GM21528 (cell line): ENCODE measurements at regions not wholly inside any gene's neighbourhood (a gene's known extent, or its start where the extent isn't known, plus 50 kb on each side); places are given as distances from the start of the nearest gene placed in this dataset.

Experiments used
- ATAC-seq: cut with Tn5 transposase; IDR thresholded peaks from one replicate; pipeline ENCODE4 v1.9.1; 2021; ENCODE audit warnings: mild to moderate bottlenecking, moderate library complexity; ENCODE audit not compliant: unreplicated experiment, low FRiP score

DNA sequence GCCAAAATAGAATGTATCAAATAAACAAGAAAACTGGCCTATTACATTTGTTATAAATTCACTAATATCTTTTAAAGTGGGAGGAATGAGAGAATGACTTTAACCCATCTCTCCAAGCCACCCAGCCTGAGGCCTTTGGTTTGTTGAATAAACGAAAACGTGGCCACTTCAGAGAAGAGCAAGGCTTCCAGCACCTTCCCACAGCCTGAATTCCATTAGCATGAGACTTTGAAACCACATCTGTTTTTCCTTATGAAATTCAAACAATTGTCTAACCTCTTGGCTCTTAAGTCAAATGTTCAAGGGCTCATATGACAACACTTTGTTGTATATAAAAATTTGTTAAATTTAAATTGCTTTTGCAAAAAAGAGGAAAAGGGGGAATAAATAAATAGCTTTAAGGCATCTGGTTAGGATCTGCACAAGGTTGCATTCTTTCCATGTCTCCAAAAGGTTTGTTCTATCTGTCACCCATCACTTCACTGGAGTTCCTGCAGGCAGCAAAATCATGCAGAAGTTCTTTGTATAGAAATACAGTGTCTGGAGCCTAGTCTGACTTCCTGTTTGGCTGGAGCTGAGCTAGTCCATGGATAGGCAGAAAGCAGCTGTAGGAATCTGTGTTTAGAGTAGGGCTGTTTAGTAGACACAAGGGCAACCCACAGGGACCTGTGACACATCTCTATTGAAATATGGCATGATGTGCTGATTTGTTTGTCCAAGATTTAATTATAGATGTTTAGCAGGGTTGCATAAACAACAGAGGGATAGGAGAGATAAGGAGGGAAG lies 502.3 kb downstream of the KCTD12 start:
- ATAC-seq: no peak

DNA sequence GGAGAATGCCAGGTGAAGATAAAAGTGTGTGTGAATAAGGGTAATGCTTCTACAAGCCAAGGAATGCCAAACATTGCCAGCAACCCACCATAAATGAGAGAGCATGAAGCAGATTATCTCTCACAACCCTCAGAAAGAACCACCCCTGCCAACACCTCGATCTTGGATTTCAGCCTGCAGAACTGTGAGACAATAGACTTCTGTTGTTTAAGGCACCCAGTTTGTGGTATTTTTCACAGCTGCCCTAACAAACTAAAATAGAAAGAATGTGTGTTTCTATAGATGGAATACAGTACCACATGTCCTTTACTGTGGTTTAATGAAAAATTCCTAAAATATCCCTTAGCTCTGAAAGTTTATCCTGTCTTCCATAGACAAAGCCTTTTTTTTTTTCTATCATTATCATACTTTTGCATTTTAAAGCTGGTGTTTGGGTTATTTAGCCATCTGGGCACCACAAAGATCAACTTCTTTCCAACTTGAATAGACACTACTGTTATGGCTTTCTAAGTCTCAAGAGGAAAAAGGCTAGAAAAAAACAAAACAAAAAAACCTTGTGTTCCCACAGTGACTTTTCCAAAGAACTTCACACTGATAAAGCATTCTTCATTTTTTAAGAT lies 505.6 kb downstream of the KCTD12 start:
- no peak for ATAC-seq

DNA sequence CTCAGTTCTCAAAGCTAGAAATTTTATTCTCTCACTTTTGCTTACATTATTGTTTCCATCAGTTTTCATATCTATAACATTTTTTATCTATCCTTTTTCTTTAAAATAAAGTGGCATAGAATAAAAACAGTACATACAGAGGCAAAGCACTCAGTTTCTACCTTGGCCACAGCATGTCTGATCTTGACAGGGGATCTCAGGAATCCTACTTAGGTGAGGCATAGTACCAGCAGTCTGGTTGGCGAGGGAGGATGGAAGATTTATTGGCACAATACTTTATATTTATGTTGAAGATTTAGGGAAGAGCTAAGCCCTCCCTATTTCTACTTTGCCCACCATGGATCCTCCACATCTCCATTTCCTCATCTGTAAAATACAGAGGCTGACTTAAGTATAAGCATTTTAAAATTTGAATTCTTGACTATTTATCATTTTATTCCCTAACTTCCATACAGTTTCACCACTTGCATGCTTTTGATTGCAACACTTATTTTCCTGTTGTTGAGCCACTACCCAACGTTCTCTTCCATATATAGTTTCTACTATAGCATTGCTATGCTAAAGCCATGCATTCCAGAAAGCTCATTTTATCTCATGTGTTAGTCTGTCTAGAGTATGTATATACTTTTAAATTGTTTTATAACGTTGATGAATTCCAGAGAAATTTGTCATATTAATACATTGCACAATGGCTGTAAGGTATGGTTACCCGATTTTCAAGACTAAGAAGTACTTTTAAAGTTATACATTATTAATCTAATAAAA lies 506.7 kb downstream of the KCTD12 start:
- no peak for ATAC-seq

DNA sequence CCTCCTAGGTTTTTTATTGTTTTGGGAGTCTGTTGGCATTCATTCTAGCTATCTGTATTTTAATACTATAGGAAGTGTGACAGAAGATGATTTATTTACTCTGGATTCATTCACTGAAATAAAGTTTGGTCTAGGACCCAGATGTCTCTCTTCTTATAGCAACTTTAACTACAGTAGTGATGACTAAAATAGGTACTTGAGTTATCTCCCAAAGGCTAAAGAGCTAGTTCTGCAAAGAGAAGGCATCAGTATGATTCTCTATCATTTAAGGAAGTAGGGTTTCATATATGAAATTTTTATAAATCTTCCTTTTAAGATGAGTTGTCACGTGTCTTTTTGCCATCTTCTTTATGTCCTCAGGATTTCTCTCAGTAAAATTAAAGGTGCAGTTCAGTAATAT lies 507.4 kb downstream of the KCTD12 start:
- ATAC-seq: no peak

- ATAC-seq: no peak
Observed at GRCh38 chr13:76363682-76364289, 522.4 kb downstream of the KCTD12 start.

- ATAC-seq: no peak
Observed at GRCh38 chr13:76361868-76362267, 524.3 kb downstream of the KCTD12 start.

- ATAC-seq: no peak
Observed at GRCh38 chr13:76351541-76352229, 534.5 kb downstream of the KCTD12 start.

DNA sequence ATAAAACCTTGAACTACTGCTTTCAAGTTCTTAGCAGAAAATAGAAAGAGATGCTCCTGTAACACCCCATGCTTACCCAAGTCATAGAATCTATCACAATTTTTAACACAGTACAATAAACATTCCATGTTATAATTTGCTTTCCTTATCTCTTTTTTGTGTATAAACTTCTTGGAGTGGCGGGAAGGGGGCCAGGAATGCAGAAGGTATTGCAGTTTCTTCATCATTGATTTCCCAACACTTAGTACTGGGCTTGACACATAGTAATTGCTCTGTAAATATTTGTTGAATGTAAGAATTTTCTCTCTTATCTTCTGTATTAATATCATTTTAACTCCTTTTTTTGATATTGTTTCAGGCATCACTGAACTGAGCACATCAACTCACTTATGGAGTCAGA lies 535.8 kb downstream of the KCTD12 start:
- ATAC-seq: no peak

- ATAC-seq: no peak
Observed at GRCh38 chr13:76349700-76350099, 536.5 kb downstream of the KCTD12 start.

- ATAC-seq: no peak
Observed at GRCh38 chr13:76339649-76340048, 546.6 kb downstream of the KCTD12 start.

DNA sequence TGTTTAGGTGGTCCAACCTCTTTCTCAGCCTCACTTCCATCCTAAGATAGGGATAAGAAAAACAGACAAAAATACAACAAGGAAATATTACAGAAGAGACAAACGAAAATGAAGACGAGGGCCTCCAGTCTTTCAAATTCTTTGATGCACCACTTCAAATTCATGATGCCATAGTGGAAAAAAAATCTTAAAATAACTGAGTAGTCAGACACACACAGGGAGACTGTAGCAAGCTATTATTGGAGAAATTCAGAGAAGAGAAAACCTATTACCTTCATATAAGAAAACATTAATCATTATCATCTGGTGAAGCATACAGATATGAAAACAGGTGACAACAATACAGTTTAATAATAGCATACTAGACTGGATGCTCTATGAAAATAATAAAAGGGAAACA lies 548.2 kb downstream of the KCTD12 start:
- no peak for ATAC-seq

DNA sequence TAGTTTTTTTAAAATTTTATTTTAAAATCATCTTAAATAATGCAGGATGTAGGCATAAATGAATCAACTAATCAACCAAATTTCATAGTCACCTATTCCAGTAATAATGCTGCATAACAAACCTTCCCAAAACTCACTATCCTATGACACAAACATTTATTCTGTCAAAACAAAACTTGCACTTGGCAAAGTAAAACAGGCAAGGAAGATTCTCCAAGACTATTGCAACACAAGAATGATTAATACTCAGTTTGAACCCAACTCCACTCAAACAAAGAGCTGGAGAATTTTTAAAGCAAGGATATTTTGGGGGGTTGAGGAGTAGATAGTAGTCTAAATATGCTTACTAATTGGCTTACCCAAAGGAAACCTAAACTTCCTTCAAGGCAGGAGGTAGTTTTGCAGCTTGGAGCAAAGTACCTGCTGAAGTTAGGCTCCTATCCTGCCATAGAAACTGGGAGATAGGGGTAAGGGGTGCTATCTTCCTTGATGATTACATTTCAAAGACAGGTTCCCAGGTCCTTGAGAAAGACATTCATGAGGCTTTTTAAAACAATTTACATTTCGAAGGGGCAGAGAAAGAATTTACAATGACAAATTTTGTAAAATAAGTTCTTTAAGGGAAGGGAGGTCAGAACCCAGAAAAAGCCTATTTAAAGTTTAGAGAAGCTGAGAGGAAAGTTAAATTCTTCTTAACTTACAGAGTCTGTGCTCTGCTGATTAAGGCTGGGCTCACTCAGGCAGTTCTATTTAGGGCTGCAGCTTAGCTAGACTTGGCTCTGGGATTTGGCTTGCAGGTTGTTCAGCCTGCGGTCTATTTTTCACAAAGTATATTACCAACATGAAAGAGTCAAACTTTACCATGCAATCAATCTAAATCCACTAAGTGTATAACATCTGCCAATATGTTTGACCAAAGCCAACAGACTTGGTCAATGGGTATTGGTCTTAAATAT lies 549.0 kb downstream of the KCTD12 start:
- ATAC-seq: no peak

GRCh38 chr13:76335463-76335862 lies 550.7 kb downstream of the KCTD12 start:
- no peak for ATAC-seq

DNA sequence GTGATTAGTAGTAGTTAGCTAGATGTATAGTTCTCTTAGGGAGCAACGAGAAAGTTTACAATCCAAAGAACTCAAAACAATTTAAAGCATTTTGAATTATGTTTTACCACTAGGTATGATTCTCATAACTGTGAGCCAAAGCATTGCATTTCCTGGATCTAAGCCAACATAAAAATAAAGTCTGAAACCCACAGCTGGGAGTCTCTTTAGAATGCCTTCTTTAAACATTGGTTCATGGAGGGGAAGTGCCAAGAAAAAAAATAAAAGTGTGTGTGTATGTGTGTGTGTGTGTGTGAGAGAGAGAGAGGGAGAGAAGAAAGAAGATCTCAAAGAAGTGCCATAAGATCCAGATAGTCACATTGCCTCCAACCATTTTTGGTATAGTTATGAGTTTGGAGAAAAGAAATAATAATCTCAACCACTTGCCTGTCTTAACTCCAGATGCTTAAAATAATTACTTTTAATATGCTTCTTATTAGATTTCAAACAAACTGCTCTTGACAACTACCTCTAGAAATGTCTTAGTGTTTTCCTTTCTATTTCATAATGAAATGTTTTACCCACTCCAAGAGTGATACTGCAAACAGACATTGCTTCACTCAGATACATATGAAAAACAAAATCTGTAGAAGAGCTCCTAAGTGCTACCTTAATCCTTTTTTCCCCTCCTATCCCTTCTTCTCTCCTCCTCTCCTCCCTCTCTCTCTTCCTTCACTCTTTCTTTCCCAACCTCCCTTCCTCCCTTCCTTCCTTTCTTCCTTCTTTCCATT lies 554.1 kb downstream of the KCTD12 start:
- ATAC-seq: no peak

GRCh38 chr13:76330761-76331160 lies 555.4 kb downstream of the KCTD12 start:
- ATAC-seq: no peak

GRCh38 chr13:76329866-76330580 lies 556.2 kb downstream of the KCTD12 start:
- no peak for ATAC-seq

- no peak for ATAC-seq
Observed at GRCh38 chr13:76329004-76329403, 557.2 kb downstream of the KCTD12 start.

DNA sequence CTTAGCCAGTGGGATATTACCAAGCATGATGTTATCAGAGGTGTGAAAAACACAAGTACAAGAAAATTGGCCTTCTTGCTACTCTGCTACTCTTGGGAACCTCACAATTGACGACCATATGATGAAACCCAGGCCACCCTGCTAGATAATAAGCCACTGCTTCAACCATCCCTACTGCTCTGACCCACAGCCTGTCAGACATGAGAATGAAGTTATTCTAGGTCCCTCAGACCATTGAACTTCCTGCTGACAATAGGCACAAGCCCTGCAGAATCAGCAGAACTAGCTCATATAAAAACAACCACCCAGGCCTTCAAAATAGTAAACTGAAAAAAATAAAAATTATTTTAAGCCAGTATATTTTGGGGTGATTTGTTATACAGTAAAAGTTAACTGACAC lies 559.9 kb downstream of the KCTD12 start:
- no peak for ATAC-seq
